Glomerular visceral epithelial cell (primary cell): ENCODE measurements at regions not wholly inside any gene's neighbourhood (a gene's known extent, or its start where the extent isn't known, plus 50 kb on each side); places are given as distances from the start of the nearest gene placed in this dataset.
"Not testable (repeated sequence)": the region's sequence is repeated elsewhere in the genome, so short reads cannot be mapped to it uniquely, and the experiment has no call there.

Experiments used
- DNase-seq: peaks from one replicate; pipeline ENCODE4 v3.0.0-alpha.2; 2016; ENCODE audit errors: extremely low spot score

GRCh38 chr2:95654897-95655296 lies 63.1 kb downstream of the TRIM43 start:
- DNase-seq = not testable (repeated sequence)

- not testable (repeated sequence) for DNase-seq
Measured at GRCh38 chr2:95656553-95656952, 64.8 kb downstream of the TRIM43 start.

GRCh38 chr2:95657937-95658336 lies 66.1 kb downstream of the TRIM43 start:
- DNase-seq = not testable (repeated sequence)

- not testable (repeated sequence) for DNase-seq
Measured at GRCh38 chr2:95660766-95661562, 69.2 kb downstream of the TRIM43 start.

- not testable (repeated sequence) for DNase-seq
Measured at GRCh38 chr2:95663471-95664441, 72.0 kb downstream of the TRIM43 start.

GRCh38 chr2:95666636-95667035 lies 74.8 kb downstream of the TRIM43 start:
- not testable (repeated sequence) for DNase-seq

GRCh38 chr2:95667480-95667879 lies 75.7 kb downstream of the TRIM43 start:
- no peak for DNase-seq

- DNase-seq = not testable (repeated sequence)
Measured at GRCh38 chr2:95668934-95669333, 77.1 kb downstream of the TRIM43 start.

GRCh38 chr2:95669441-95669991 lies 77.7 kb downstream of the TRIM43 start:
- DNase-seq = no peak

- DNase-seq = peak; percentile 13
Measured at GRCh38 chr2:95670167-95670566, 78.4 kb downstream of the TRIM43 start.

- DNase-seq = no peak
Measured at GRCh38 chr2:95670686-95671085, 78.9 kb downstream of the TRIM43 start.

GRCh38 chr2:95671171-95671570 lies 79.4 kb downstream of the TRIM43 start:
- DNase-seq = not testable (repeated sequence)

GRCh38 chr2:95671992-95672391 lies 80.2 kb downstream of the TRIM43 start:
- DNase-seq = not testable (repeated sequence)

GRCh38 chr2:95672500-95672899 lies 80.7 kb downstream of the TRIM43 start:
- not testable (repeated sequence) for DNase-seq

- DNase-seq = no peak
Measured at GRCh38 chr2:95674186-95674585, 82.4 kb downstream of the TRIM43 start.

- DNase-seq = not testable (repeated sequence)
Measured at GRCh38 chr2:95676573-95676972, 84.8 kb downstream of the TRIM43 start.

- DNase-seq = no peak
Measured at GRCh38 chr2:95677346-95677745, 85.5 kb downstream of the TRIM43 start.

GRCh38 chr2:95677833-95678232 lies 86.0 kb downstream of the TRIM43 start:
- not testable (repeated sequence) for DNase-seq

- not testable (repeated sequence) for DNase-seq
Measured at GRCh38 chr2:95681158-95681557, 89.4 kb downstream of the TRIM43 start.

- DNase-seq = peak; percentile 79
Measured at GRCh38 chr2:95681589-95682081, 89.8 kb downstream of the TRIM43 start.

- not testable (repeated sequence) for DNase-seq
Measured at GRCh38 chr2:95682889-95683517, 91.2 kb downstream of the TRIM43 start.
